ENCODE measurements at regions not wholly inside any gene's neighbourhood (a gene's known extent, or its start where the extent isn't known, plus 50 kb on each side); places are given as distances from the start of the nearest gene placed in this dataset.

DNA sequence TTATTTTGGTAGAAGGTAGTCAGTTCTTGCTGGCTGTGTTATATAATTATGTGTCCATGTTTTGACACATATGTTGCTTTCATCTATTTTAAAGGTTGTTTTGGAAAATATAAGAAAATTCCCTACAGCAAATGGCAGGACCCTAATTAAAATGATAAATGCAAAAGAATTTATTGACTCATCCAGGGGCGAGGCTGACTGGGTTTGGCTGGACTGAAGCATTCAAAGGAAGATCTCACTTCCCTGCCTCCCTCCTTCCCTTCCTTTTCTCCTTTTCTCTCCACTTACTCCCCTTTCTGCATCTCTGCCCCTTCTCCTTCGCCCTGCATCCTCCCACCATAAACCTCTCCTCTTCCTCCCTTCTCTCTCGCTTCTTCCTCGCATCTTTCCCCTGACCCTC is 129.6 kb downstream of the SNAPC1 start:
- no peaks in the 10 kb centered on the region for H3K9me3 Mint-ChIP-seq
- H3K36me3 Mint-ChIP-seq (ENCODE audit: low read depth) = no peaks in the 10 kb centered on the region
- H3K27ac Mint-ChIP-seq (ENCODE audit: unreplicated experiment) = no peak overlapping the region
- DNase-seq (ENCODE audit: low read depth, low spot score) = no peak
- H3K4me3 Mint-ChIP-seq = no peak overlapping the region
- peaks cover 5% of the 10 kb centered on the region for H3K4me1 Mint-ChIP-seq
- TF ChIP-seq, protein P1, sequence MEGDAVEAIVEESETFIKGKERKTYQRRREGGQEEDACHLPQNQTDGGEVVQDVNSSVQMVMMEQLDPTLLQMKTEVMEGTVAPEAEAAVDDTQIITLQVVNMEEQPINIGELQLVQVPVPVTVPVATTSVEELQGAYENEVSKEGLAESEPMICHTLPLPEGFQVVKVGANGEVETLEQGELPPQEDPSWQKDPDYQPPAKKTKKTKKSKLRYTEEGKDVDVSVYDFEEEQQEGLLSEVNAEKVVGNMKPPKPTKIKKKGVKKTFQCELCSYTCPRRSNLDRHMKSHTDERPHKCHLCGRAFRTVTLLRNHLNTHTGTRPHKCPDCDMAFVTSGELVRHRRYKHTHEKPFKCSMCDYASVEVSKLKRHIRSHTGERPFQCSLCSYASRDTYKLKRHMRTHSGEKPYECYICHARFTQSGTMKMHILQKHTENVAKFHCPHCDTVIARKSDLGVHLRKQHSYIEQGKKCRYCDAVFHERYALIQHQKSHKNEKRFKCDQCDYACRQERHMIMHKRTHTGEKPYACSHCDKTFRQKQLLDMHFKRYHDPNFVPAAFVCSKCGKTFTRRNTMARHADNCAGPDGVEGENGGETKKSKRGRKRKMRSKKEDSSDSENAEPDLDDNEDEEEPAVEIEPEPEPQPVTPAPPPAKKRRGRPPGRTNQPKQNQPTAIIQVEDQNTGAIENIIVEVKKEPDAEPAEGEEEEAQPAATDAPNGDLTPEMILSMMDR (conservative IDR thresholded peaks at IDR 0.05) = no peak
- H3K27me3 Mint-ChIP-seq (ENCODE audit: low read depth) = peaks cover 15% of the 10 kb centered on the region

DNA sequence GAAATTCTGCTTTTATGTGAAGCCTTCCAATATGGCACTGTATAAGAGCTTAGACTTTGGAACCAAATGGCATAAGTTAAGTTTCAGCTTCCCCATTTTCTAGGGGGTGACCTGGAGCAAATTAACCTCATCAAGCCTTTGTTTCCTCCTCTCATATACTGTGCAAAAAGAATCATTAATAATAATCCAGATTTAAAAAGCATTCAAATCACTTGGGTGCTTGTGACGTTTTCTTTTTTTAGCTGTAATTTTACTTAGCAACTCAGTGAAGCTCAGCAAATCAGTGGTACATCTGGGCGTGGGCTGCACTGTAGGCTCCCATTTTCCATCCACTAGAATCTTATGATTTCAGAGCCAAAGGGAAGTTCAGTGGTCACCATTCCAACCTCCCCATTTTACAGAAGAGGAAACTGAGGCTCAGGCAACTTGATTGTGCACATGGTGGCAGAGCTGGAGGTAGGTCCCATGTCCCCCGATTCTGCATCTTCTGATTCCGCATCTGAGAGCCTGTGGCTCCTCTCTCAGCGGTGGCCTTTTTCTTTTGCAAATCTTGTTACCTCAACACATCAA is 131.2 kb downstream of the SNAPC1 start:
- no peak overlapping the region for H3K4me3 Mint-ChIP-seq

DNA sequence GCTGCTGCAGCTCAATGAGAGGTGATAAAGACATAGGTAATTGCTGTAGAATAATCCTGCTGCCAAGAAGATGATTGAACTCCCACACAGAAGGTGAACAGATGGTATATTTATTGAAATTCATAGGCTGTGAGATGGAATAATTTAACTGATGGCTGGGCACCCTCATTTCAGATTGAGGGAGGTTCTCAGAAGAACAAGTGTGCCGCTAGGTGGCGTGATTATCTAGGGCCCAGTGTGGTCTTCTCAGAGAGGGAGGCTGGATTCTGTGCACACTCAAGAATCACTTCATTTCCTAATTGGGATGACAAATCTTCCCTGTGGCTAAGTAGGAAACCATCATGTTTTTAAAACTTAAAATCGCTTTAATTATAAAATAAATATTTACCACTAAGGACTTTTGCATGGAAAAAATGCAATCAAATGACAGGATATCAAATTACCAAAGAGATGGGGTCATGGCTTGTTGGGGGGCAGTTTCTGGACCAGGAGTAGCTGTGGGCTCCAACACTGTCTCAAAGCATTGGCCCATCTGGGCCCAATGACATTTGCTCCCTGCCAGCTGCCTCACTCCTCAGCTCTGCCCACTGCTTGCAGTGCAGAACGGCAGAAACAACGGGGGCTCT is 132.3 kb downstream of the SNAPC1 start:
- Mint-ChIP-seq H3K9me3 (no peaks in the 10 kb centered on the region), H3K36me3 (ENCODE audit: low read depth) (no peaks in the 10 kb centered on the region), H3K27ac (ENCODE audit: unreplicated experiment) (no peak overlapping the region), H3K27me3 (ENCODE audit: low read depth) (peaks cover 15% of the 10 kb centered on the region), H3K4me1 (peaks cover 5% of the 10 kb centered on the region), H3K4me3 (no peak overlapping the region)
- TF ChIP-seq, protein P1 (conservative IDR thresholded peaks at IDR 0.05) = peak; percentile 85
- peak; percentile 71 for DNase-seq (ENCODE audit: low read depth, low spot score)

More for the DNA sequence above, 131.2 kb downstream of the SNAPC1 start:
- Mint-ChIP-seq H3K4me1 (peaks cover 5% of the 10 kb centered on the region), H3K9me3 (no peaks in the 10 kb centered on the region), H3K36me3 (ENCODE audit: low read depth) (no peaks in the 10 kb centered on the region), H3K27me3 (ENCODE audit: low read depth) (peaks cover 15% of the 10 kb centered on the region), H3K27ac (ENCODE audit: unreplicated experiment) (no peak overlapping the region)
- no peak for DNase-seq (ENCODE audit: low read depth, low spot score)
- TF ChIP-seq, protein P1 (conservative IDR thresholded peaks at IDR 0.05) = no peak

GRCh38 chr14:61897300-61897699 is 135.1 kb downstream of the SNAPC1 start:
- H3K9me3 Mint-ChIP-seq = no peaks in the 10 kb centered on the region
- TF ChIP-seq, protein P1 (conservative IDR thresholded peaks at IDR 0.05) = no peak
- H3K36me3 Mint-ChIP-seq (ENCODE audit: low read depth) = no peaks in the 10 kb centered on the region
- DNase-seq (ENCODE audit: low read depth, low spot score) = no peak
- H3K27ac Mint-ChIP-seq (ENCODE audit: unreplicated experiment) = no peak overlapping the region
- H3K27me3 Mint-ChIP-seq (ENCODE audit: low read depth) = peaks cover 5% of the 10 kb centered on the region
- H3K4me3 Mint-ChIP-seq = no peak overlapping the region
- H3K4me1 Mint-ChIP-seq = no peaks in the 10 kb centered on the region

GRCh38 chr14:61898568-61898967 is 136.3 kb downstream of the SNAPC1 start:
- Mint-ChIP-seq H3K4me1 (no peaks in the 10 kb centered on the region), H3K9me3 (no peaks in the 10 kb centered on the region), H3K27me3 (ENCODE audit: low read depth) (no peaks in the 10 kb centered on the region), H3K4me3 (no peak overlapping the region), H3K27ac (ENCODE audit: unreplicated experiment) (no peak overlapping the region), H3K36me3 (ENCODE audit: low read depth) (no peaks in the 10 kb centered on the region)
- no peak for DNase-seq (ENCODE audit: low read depth, low spot score)
- TF ChIP-seq, protein P1 (conservative IDR thresholded peaks at IDR 0.05) = no peak

Data from neural crest cell (in vitro differentiated cells).